SK-N-SH (cell line): ENCODE measurements at regions not wholly inside any gene's neighbourhood (a gene's known extent, or its start where the extent isn't known, plus 50 kb on each side); places are given as distances from the start of the nearest gene placed in this dataset.

Experiments
- CTCF ChIA-PET: fragments of 300-600, 350-600 bp; formaldehyde crosslinking; extraction: SDS; loops from one replicate; lab custom pipeline; 2021; lab: Yijun Ruan, JAX
- POLR2A ChIA-PET: fragments of 350-600 bp; sonication (Branson Sonifier 250); formaldehyde crosslinking; extraction: SDS; loops from one replicate; lab custom pipeline; 2020; ENCODE audit warnings: antibody characterized with exemption, inconsistent platforms; lab: Yijun Ruan, JAX
- DNase-seq: peaks from one replicate; pipeline ENCODE4 v3.0.0; 2012
- H2AFZ ChIP-seq: fragments of 200-600 bp; sonication (generic); 2 replicates; pipeline ENCODE4 v1.8.1; 2016; ENCODE audit warnings: antibody characterized with exemption, mild to moderate bottlenecking, low read depth
- H3F3A ChIP-seq: fragments of 200-600 bp; sonication (generic); replicated peaks from 2 replicates; pipeline ENCODE3; 2016; ENCODE audit warnings: antibody characterized with exemption, mild to moderate bottlenecking; ENCODE audit not compliant: insufficient read depth
- H3K27ac ChIP-seq, 2 experiments: fragments of 200-500 bp in 1 of 2; fragments of 200-600 bp in 1 of 2; sonication (Bioruptor generic) in 1 of 2; sonication (generic), shearing (Covaris generic) in 1 of 2; 2 replicates each; pipeline versions ENCODE4 v1.5.1 to v1.6.1; 2014 to 2016; ENCODE audit warnings: low read depth in 2 of 2, inconsistent platforms in 1 of 2, low read length in 1 of 2, mild to moderate bottlenecking in 1 of 2, mixed read lengths in 1 of 2
- H3K27me3 ChIP-seq: fragments of 200-600 bp; sonication (generic), shearing (Covaris generic); 2 replicates; pipeline ENCODE4 v1.6.1; 2016; ENCODE audit warnings: mixed run types; ENCODE audit not compliant: insufficient read depth
- H3K36me3 ChIP-seq, 2 experiments: fragments of 200-500 bp in 1 of 2; fragments of 200-600 bp in 1 of 2; sonication (Bioruptor generic) in 1 of 2; sonication (generic) in 1 of 2; replicated peaks in 1 of 2; 2 replicates each; pipeline versions ENCODE3 to v1.5.1; 2014 to 2016; ENCODE audit warnings: low read length in 1 of 2, mild to moderate bottlenecking in 1 of 2; ENCODE audit not compliant: insufficient read depth in 2 of 2, control insufficient read depth in 1 of 2
- H3K4me1 ChIP-seq, 2 experiments: fragments of 200-500 bp in 1 of 2; fragments of 200-600 bp in 1 of 2; sonication (Bioruptor generic) in 1 of 2; sonication (generic), shearing (Covaris generic) in 1 of 2; 2 replicates each; pipeline versions ENCODE4 v1.5.1 to v1.6.1; 2014 to 2016; ENCODE audit warnings: low read depth in 1 of 2, low read length in 1 of 2, mixed run types in 1 of 2; ENCODE audit not compliant: insufficient read depth in 2 of 2, control insufficient read depth in 1 of 2
- H3K4me2 ChIP-seq: fragments of 200-600 bp; sonication (generic), shearing (Covaris generic); 2 replicates; pipeline ENCODE4 v1.6.1; 2017; ENCODE audit warnings: mixed run types
- H3K4me3 ChIP-seq, 2 experiments: fragments of 200-500 bp in 1 of 2; fragments of 200-600 bp in 1 of 2; sonication (Bioruptor generic) in 1 of 2; sonication (generic), shearing (Covaris generic) in 1 of 2; 2 replicates each; pipeline versions ENCODE4 v1.5.1 to v1.8.1; 2014 to 2016; ENCODE audit warnings: low read depth in 2 of 2, inconsistent platforms in 1 of 2, low read length in 1 of 2, mild to moderate bottlenecking in 1 of 2, mixed read lengths in 1 of 2, moderate library complexity in 1 of 2
- H3K79me2 ChIP-seq: fragments of 200-600 bp; sonication (generic); 2 replicates; pipeline ENCODE4 v1.8.1; 2017; ENCODE audit warnings: mild to moderate bottlenecking; ENCODE audit not compliant: insufficient read depth
- H3K9ac ChIP-seq: fragments of 200-600 bp; sonication (generic); 2 replicates; pipeline ENCODE4 v1.6.1; 2017; ENCODE audit warnings: mixed run types
- H3K9me2 ChIP-seq: fragments of 200-600 bp; sonication (generic); 2 replicates; pipeline ENCODE4 v1.6.1; 2017; ENCODE audit warnings: mixed run types
- H3K9me3 ChIP-seq: fragments of 200-600 bp; sonication (generic); 2 replicates; pipeline ENCODE4 v1.6.1; 2017; ENCODE audit warnings: mixed run types, mild to moderate bottlenecking, moderate library complexity
- H4K20me1 ChIP-seq: fragments of 200-600 bp; sonication (generic); 2 replicates; pipeline ENCODE4 v1.6.1; 2017; ENCODE audit warnings: mild to moderate bottlenecking, mixed run types; ENCODE audit not compliant: insufficient read depth
- ELF1 ChIP-seq: IDR thresholded peaks from 2 replicates; pipeline ENCODE4 v1.4.0; 2012
- FOXJ3 ChIP-seq: sonication (generic); formaldehyde crosslinking; IDR thresholded peaks from 2 replicates; pipeline ENCODE4 v1.5.1; 2020; ENCODE audit warnings: mild to moderate bottlenecking, missing genetic modification reagents
- FOXM1 ChIP-seq: IDR thresholded peaks from 2 replicates; pipeline ENCODE4 v1.4.0; 2012; ENCODE audit warnings: low read depth, mild to moderate bottlenecking
- GABPA ChIP-seq: IDR thresholded peaks from 2 replicates; pipeline ENCODE4 v1.4.0; 2012; ENCODE audit warnings: low read depth, mild to moderate bottlenecking
- MXI1 ChIP-seq: IDR thresholded peaks from 2 replicates; pipeline ENCODE4 v1.6.1; 2012; ENCODE audit warnings: mild to moderate bottlenecking, low read depth, low read length, improper control_type of control experiment
- SMC3 ChIP-seq: IDR thresholded peaks from 2 replicates; pipeline ENCODE4 v1.6.1; 2012; ENCODE audit warnings: low read depth, low read length, improper control_type of control experiment
- TAF1 ChIP-seq: IDR thresholded peaks from 2 replicates; pipeline ENCODE4 v1.6.1; 2012; ENCODE audit warnings: low read depth, mild to moderate bottlenecking, low read length, moderate library complexity, borderline replicate concordance
- YY1 ChIP-seq: IDR thresholded peaks from 2 replicates; pipeline ENCODE4 v1.4.0; 2012; ENCODE audit warnings: low read depth, mild to moderate bottlenecking
- WGBS: methylation state at CpG from one replicate; pipeline ENCODE4 v1.1.6; 2017; ENCODE audit warnings: low lambda C conversion rate; 5-methylcytosine and 5-hydroxymethylcytosine counted together
- TF ChIP-seq, protein P1 (sequence below): IDR thresholded peaks from 2 replicates; pipeline ENCODE4; 2012
- TF ChIP-seq, protein P2 (sequence below): fragments of 200-600 bp; sonication (generic); IDR thresholded peaks from 2 replicates; pipeline ENCODE4 v1.6.1; 2017; ENCODE audit warnings: antibody characterized with exemption, mild to moderate bottlenecking, moderate library complexity
- TF ChIP-seq, protein P3 (sequence below): IDR thresholded peaks from 2 replicates; pipeline ENCODE4 v1.6.1; 2012; ENCODE audit warnings: mild to moderate bottlenecking, low read depth, low read length, moderate library complexity

DNA sequence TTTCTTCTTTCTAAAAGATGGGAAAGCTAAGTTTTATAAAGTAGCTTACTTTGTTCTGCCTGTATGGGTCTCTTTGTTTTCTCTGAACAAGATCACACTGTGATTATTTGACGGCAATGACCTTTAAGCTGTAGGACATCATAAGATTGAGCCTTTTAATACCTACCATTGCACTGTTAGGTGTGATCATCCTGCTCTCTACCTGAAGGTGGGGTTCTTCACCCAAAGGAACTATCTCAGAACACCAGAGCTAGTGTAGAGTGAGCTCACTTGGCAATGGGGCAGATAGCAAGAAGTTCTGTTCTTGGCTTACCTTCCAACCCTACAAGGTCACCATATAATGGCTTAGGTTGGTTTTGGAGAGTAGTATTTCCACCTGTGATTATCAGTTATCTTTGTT is 200.2 kb downstream of the SPATA31D1 start:
- Histone ChIP-seq H3K4me3 (no peak overlapping the region), H4K20me1 (no peaks in the 10 kb centered on the region), H2AFZ (no peak overlapping the region), H3K9me3 (no peaks in the 10 kb centered on the region), H3K4me2 (no peak overlapping the region), H3K27ac (no peak overlapping the region), H3K9me2 (no peaks in the 10 kb centered on the region), H3K4me1 (no peaks in the 10 kb centered on the region; a peak in 1 of 4 replicates), H3K9ac (no peak overlapping the region), H3K36me3 (no peaks in the 10 kb centered on the region), H3F3A (no peaks in the 10 kb centered on the region), H3K79me2 (no peaks in the 10 kb centered on the region), H3K27me3 (no peaks in the 10 kb centered on the region)
- POLR2A ChIA-PET, result no interaction called here
- TF ChIP-seq MXI1, result no peak
- no peak for TF ChIP-seq FOXM1
- TF ChIP-seq, protein P1, sequence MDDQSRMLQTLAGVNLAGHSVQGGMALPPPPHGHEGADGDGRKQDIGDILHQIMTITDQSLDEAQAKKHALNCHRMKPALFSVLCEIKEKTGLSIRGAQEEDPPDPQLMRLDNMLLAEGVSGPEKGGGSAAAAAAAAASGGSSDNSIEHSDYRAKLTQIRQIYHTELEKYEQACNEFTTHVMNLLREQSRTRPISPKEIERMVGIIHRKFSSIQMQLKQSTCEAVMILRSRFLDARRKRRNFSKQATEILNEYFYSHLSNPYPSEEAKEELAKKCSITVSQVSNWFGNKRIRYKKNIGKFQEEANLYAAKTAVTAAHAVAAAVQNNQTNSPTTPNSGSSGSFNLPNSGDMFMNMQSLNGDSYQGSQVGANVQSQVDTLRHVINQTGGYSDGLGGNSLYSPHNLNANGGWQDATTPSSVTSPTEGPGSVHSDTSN, result no peak
- no peak for TF ChIP-seq GABPA
- no peak for TF ChIP-seq ELF1
- TF ChIP-seq SMC3, result no peak
- TF ChIP-seq FOXJ3 (CRISPR knock-in tag), result no peak
- TF ChIP-seq, protein P2, sequence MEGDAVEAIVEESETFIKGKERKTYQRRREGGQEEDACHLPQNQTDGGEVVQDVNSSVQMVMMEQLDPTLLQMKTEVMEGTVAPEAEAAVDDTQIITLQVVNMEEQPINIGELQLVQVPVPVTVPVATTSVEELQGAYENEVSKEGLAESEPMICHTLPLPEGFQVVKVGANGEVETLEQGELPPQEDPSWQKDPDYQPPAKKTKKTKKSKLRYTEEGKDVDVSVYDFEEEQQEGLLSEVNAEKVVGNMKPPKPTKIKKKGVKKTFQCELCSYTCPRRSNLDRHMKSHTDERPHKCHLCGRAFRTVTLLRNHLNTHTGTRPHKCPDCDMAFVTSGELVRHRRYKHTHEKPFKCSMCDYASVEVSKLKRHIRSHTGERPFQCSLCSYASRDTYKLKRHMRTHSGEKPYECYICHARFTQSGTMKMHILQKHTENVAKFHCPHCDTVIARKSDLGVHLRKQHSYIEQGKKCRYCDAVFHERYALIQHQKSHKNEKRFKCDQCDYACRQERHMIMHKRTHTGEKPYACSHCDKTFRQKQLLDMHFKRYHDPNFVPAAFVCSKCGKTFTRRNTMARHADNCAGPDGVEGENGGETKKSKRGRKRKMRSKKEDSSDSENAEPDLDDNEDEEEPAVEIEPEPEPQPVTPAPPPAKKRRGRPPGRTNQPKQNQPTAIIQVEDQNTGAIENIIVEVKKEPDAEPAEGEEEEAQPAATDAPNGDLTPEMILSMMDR, result no peak
- no peak for TF ChIP-seq TAF1
- TF ChIP-seq YY1, result no peak
- TF ChIP-seq, protein P3, sequence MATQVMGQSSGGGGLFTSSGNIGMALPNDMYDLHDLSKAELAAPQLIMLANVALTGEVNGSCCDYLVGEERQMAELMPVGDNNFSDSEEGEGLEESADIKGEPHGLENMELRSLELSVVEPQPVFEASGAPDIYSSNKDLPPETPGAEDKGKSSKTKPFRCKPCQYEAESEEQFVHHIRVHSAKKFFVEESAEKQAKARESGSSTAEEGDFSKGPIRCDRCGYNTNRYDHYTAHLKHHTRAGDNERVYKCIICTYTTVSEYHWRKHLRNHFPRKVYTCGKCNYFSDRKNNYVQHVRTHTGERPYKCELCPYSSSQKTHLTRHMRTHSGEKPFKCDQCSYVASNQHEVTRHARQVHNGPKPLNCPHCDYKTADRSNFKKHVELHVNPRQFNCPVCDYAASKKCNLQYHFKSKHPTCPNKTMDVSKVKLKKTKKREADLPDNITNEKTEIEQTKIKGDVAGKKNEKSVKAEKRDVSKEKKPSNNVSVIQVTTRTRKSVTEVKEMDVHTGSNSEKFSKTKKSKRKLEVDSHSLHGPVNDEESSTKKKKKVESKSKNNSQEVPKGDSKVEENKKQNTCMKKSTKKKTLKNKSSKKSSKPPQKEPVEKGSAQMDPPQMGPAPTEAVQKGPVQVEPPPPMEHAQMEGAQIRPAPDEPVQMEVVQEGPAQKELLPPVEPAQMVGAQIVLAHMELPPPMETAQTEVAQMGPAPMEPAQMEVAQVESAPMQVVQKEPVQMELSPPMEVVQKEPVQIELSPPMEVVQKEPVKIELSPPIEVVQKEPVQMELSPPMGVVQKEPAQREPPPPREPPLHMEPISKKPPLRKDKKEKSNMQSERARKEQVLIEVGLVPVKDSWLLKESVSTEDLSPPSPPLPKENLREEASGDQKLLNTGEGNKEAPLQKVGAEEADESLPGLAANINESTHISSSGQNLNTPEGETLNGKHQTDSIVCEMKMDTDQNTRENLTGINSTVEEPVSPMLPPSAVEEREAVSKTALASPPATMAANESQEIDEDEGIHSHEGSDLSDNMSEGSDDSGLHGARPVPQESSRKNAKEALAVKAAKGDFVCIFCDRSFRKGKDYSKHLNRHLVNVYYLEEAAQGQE, result no peak
- CTCF ChIA-PET, result interaction anchor here (1.0 kb wide), 1 partner anchor 40 kb away, joined by 3 read pairs; no protein-coding TSS in a partner anchor
- 84% methylated on average over 1 of the region's 1 CpG for WGBS
- DNase-seq, result no peak
